ENCODE measurements at regions not wholly inside any gene's neighbourhood (a gene's known extent, or its start where the extent isn't known, plus 50 kb on each side); places are given as distances from the start of the nearest gene placed in this dataset.

GRCh38 chrX:69562904-69563578 is 52.9 kb upstream of the EDA start:
- WGBS, 4 donors = 15 to 27% (median 20%) methylated on average over 1 of the region's 1 CpG
- ATAC-seq = peak in 2 of 4 donors; percentile 67 to 72
- intact Hi-C loops (cut with DNase I) = loop anchor here in 1 of 10 donors (10.0 kb wide), 1 partner anchor 52 kb away; the partner anchor contains the start of gene EDA

GRCh38 chrX:69564665-69565064 is 51.2 kb upstream of the EDA start:
- no peak for DNase-seq
- WGBS, 4 donors = 71 to 93% (median 85%) methylated on average over 2 of the region's 2 CpGs

More at GRCh38 chrX:69562904-69563578, 52.9 kb upstream of the EDA start:
- TF ChIP-seq POLR2A (IDR thresholded peaks at IDR 0.05) = no peak
- TF ChIP-seq CTCF (IDR thresholded peaks at IDR 0.05) = no peak
- Histone ChIP-seq H3K4me1 (no peaks in the 10 kb centered on the region), H3K27me3 (peaks cover 0 to 27% (median 0%) of the 10 kb centered on the region in 9 donors), H3K4me3 (no peak overlapping the region), H3K27ac (no peak overlapping the region), H3K36me3 (no peaks in the 10 kb centered on the region), H3K9me3 (no peaks in the 10 kb centered on the region)
- DNase-seq = no peak

GRCh38 chrX:69565247-69565815 is 50.6 kb upstream of the EDA start:
- no peak for ATAC-seq
- Histone ChIP-seq H3K4me1 (no peaks in the 10 kb centered on the region), H3K27me3 (peaks cover 0 to 23% (median 0%) of the 10 kb centered on the region in 9 donors), H3K27ac (no peak overlapping the region), H3K9me3 (no peaks in the 10 kb centered on the region), H3K36me3 (no peaks in the 10 kb centered on the region), H3K4me3 (no peak overlapping the region)
- intact Hi-C loops (cut with DNase I) = loop anchor here in 1 of 10 donors (10.0 kb wide), 1 partner anchor 49 kb away; the partner anchor contains the start of gene EDA
- DNase-seq = no peak
- WGBS, 4 donors = 65 to 76% (median 69%) methylated on average over 3 of the region's 3 CpGs
- TF ChIP-seq CTCF (IDR thresholded peaks at IDR 0.05) (no peak), POLR2A (IDR thresholded peaks at IDR 0.05) (no peak)

More at GRCh38 chrX:69564665-69565064, 51.2 kb upstream of the EDA start:
- H3K27ac ChIP-seq = no peak overlapping the region
- no peaks in the 10 kb centered on the region for H3K4me1 ChIP-seq
- no peaks in the 10 kb centered on the region for H3K36me3 ChIP-seq
- no peaks in the 10 kb centered on the region for H3K9me3 ChIP-seq
- no peak for ATAC-seq
- no peak overlapping the region for H3K4me3 ChIP-seq
- peaks cover 0 to 29% (median 0%) of the 10 kb centered on the region in 9 donors for H3K27me3 ChIP-seq
- TF ChIP-seq POLR2A (IDR thresholded peaks at IDR 0.05) = no peak
- no peak for TF ChIP-seq CTCF (IDR thresholded peaks at IDR 0.05)
- intact Hi-C loops (cut with DNase I) = loop anchor here in 1 of 10 donors (10.0 kb wide), 1 partner anchor 50 kb away; the partner anchor contains the start of gene EDA

Data from heart left ventricle (tissue), 16 donors.